ENCODE measurements at regions not wholly inside any gene's neighbourhood (a gene's known extent, or its start where the extent isn't known, plus 50 kb on each side); places are given as distances from the start of the nearest gene placed in this dataset.

GRCh38 chr13:86882835-86883234, 788.3 kb upstream of the SLITRK5 start:
- Histone ChIP-seq H2AFZ (ENCODE audit: low read length) (no peak overlapping the region), H4K20me1 (ENCODE audit: insufficient read depth, low read length) (no peaks in the 10 kb centered on the region), H3K79me2 (ENCODE audit: insufficient read depth, low read length) (no peaks in the 10 kb centered on the region), H3K27ac (ENCODE audit: extremely low read length, insufficient read depth, low read length) (no peak overlapping the region), H3K36me3 (replicated peaks in 1 of 2; ENCODE audit: control insufficient read depth in 1 of 2, insufficient read depth in 2 of 2, low read length in 2 of 2) (no peaks in the 10 kb centered on the region), H3K9ac (ENCODE audit: insufficient read depth, low read depth, low read length) (no peak overlapping the region), H3K4me2 (ENCODE audit: low read depth, low read length) (no peak overlapping the region), H3K9me3 (ENCODE audit: low read length) (no peaks in the 10 kb centered on the region), H3K4me1 (ENCODE audit: insufficient read depth, low read length) (no peaks in the 10 kb centered on the region; the same call in 1 of the 2 replicates), H3K4me3 (replicated peaks in 1 of 3; ENCODE audit: insufficient read depth in 1 of 3, low read depth in 2 of 3, low read length in 3 of 3) (no peak overlapping the region), H3K27me3 (ENCODE audit: control insufficient read depth in 1 of 2, insufficient read depth in 2 of 2, low read length in 2 of 2) (no peaks in the 10 kb centered on the region)
- ChIA-PET CTCF (ENCODE audit: low intra/inter-chr PET ratio, low total read pairs) (no interaction called here), POLR2A (no interaction called here)
- peak; percentile 64 for ATAC-seq
- BruUV-seq (replicated peaks), result no TSS peak
- in situ Hi-C loops (cut with HindIII; ENCODE audit: extremely low pct_ligation_motif_present, low pct_unique_long_range_greater_than_20kb) (no loop called here), intact Hi-C loops (cut with micrococcal nuclease; ENCODE audit: unreplicated experiment) (loop anchor here (10.0 kb wide), 1 partner anchor 892 kb away; no protein-coding TSS in a partner anchor)
- WGBS (ENCODE audit: low lambda C conversion rate), result 34% methylated on average over 3 of the region's 3 CpGs
- DNase-seq (ENCODE audit: low spot score), result peak; percentile 7
- peak; percentile 12; the same call in 1 of the 2 replicates for TF ChIP-seq HMG20A (CRISPR knock-in tag; IDR thresholded peaks at IDR 0.05; ENCODE audit: borderline replicate concordance)
- TF ChIP-seq TCF7 (IDR thresholded peaks at IDR 0.05; ENCODE audit: low read depth), result 0 out of 2 replicates have a peak, but pooled peaks have one; percentile 12
- 0 out of 2 replicates have a peak, but pooled peaks have one; percentile 22 for TF ChIP-seq PAXIP1 (CRISPR knock-in tag; conservative IDR thresholded peaks at IDR 0.05)
- no peak for TF ChIP-seq ZNF646 (CRISPR knock-in tag; IDR thresholded peaks at IDR 0.05)
- peak; percentile 46; the same call in 1 of the 2 replicates for TF ChIP-seq ARID5B (CRISPR knock-in tag; IDR thresholded peaks at IDR 0.05)
- no peak for TF ChIP-seq ZNF260 (CRISPR knock-in tag; IDR thresholded peaks at IDR 0.05; ENCODE audit: borderline replicate concordance, low read depth)
- FAIRE-seq, result no peak

Data from HepG2 (cell line).